ENCODE measurements at regions not wholly inside any gene's neighbourhood (a gene's known extent, or its start where the extent isn't known, plus 50 kb on each side); places are given as distances from the start of the nearest gene placed in this dataset.

DNA sequence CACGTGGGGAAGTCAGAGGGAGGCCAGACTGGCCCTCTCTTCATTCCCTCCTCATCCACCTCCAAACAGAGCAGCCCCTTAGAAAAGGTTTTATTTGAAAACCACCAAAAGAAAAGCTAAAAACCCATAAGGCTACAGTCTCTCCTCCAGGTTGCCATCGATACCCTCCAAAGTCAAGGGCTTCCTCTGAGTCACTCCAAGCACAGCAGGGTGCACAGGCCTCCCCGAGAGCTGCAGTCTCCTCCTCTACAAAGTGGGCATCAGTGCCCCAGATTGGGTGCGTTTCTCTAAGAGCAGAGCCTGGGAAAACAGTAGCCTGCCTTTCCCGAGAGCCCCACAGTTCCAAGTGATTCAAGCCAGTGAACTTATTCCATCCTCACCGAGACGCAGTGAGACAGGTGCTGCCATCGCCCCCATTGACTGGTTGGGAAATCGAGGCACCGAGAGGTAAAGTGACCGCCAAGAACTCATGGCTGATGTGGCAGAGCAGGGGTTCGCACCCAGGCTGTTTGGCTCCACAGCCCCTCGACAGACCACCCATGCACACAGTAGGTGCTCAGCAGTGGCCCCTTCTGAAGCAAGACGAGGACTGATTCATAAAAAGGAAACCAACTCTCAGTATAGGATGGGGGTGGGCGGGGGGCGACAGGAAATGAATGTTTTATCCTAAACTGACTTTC is 91.7 kb upstream of the SHISAL1 start:
- TF ChIP-seq, protein P1, sequence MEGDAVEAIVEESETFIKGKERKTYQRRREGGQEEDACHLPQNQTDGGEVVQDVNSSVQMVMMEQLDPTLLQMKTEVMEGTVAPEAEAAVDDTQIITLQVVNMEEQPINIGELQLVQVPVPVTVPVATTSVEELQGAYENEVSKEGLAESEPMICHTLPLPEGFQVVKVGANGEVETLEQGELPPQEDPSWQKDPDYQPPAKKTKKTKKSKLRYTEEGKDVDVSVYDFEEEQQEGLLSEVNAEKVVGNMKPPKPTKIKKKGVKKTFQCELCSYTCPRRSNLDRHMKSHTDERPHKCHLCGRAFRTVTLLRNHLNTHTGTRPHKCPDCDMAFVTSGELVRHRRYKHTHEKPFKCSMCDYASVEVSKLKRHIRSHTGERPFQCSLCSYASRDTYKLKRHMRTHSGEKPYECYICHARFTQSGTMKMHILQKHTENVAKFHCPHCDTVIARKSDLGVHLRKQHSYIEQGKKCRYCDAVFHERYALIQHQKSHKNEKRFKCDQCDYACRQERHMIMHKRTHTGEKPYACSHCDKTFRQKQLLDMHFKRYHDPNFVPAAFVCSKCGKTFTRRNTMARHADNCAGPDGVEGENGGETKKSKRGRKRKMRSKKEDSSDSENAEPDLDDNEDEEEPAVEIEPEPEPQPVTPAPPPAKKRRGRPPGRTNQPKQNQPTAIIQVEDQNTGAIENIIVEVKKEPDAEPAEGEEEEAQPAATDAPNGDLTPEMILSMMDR (conservative IDR thresholded peaks at IDR 0.05 in 1 of 2, IDR thresholded peaks at IDR 0.05 in 1 of 2; ENCODE audit: low read depth in 1 of 2, low read length in 2 of 2) = no peak
- no peak for TF ChIP-seq EZH2 (IDR thresholded peaks at IDR 0.05; ENCODE audit: low read length, missing control alignments)
